Suprapubic skin (tissue), 4 donors: ENCODE measurements at regions not wholly inside any gene's neighbourhood (a gene's known extent, or its start where the extent isn't known, plus 50 kb on each side); places are given as distances from the start of the nearest gene placed in this dataset.

Experiments
- DNase-seq, 2 donors: peaks; one replicate each; pipeline ENCODE4 v3.0.0-alpha.2; 2019; ENCODE audit warnings: low spot score in 2 of 2
- H3K27ac ChIP-seq: fragments of 200-600 bp; sonication (generic); one replicate; pipeline ENCODE4 v1.5.1; 2019
- H3K27me3 ChIP-seq: fragments of 200-600 bp; sonication (generic); one replicate; pipeline ENCODE4 v1.5.1; 2019
- H3K36me3 ChIP-seq: fragments of 200-600 bp; sonication (generic); one replicate; pipeline ENCODE4 v1.5.1; 2019
- H3K4me1 ChIP-seq: fragments of 200-600 bp; sonication (generic); one replicate; pipeline ENCODE4 v1.5.1; 2019
- H3K4me3 ChIP-seq: fragments of 200-600 bp; sonication (generic); one replicate; pipeline ENCODE4 v1.5.1; 2019; ENCODE audit warnings: mild to moderate bottlenecking
- H3K9me3 ChIP-seq: fragments of 200-600 bp; sonication (generic); one replicate; pipeline ENCODE4 v1.5.1; 2019
- CTCF ChIP-seq, 2 donors: fragments of 200-600 bp in 1 of 2; fragments of 450-650 bp in 1 of 2; sonication (generic) in 1 of 2; IDR thresholded peaks; one replicate each; pipeline ENCODE4 v1.5.1; 2016 to 2019; ENCODE audit warnings: antibody characterized with exemption in 2 of 2, mild to moderate bottlenecking in 1 of 2, moderate library complexity in 1 of 2
- EP300 ChIP-seq: sonication (generic); formaldehyde crosslinking; IDR thresholded peaks from one replicate; pipeline ENCODE4 v1.6.1; 2017; ENCODE audit warnings: antibody characterized with exemption
- POLR2A ChIP-seq, 2 donors: fragments of 450-650 bp; IDR thresholded peaks; one replicate each; pipeline ENCODE4 v1.6.1; 2017; ENCODE audit warnings: antibody characterized with exemption in 2 of 2, mild to moderate bottlenecking in 2 of 2, moderate library complexity in 2 of 2
- POLR2AphosphoS5 ChIP-seq, 3 donors: sonication (generic); formaldehyde crosslinking; IDR thresholded peaks; one replicate each; pipeline ENCODE4 v1.6.1; 2017; ENCODE audit warnings: antibody characterized with exemption in 3 of 3
- whole genome bisulfite sequencing: methylation state at CpG from one replicate; pipeline ENCODE4 v1.1.5; 2018; 5-methylcytosine and 5-hydroxymethylcytosine counted together

GRCh38 chr13:78753435-78753834 lies 94.5 kb upstream of the OBI1 start:
- Histone ChIP-seq H3K4me1 (no peaks in the 10 kb centered on the region), H3K27ac (no peak overlapping the region), H3K27me3 (no peaks in the 10 kb centered on the region), H3K36me3 (no peaks in the 10 kb centered on the region), H3K4me3 (no peak overlapping the region), H3K9me3 (no peaks in the 10 kb centered on the region)
- TF ChIP-seq POLR2AphosphoS5 (IDR thresholded peaks at IDR 0.05) (no peak), CTCF (IDR thresholded peaks at IDR 0.05) (no peak), POLR2A (IDR thresholded peaks at IDR 0.05) (no peak), EP300 (no peak)
- WGBS, result 30% methylated on average over 1 of the region's 1 CpG
- DNase-seq, result no peak

DNA sequence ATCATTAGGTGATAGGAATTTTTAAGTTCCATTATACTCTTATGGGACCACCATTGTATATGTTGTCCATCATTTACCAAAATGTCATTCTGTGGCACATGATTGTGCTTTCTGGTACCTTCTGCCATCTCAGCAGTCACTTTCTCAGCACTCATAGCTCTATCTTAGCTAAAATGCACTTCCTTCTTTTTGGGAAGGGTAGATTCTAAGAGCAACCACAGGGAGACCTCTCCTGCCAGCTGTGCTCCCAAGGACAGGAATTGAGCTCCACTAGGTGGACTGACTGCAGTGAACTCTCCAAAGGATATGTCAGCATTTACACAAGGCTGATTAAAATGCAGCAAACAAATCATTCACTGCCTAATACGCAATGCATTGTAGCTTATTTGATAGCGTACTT lies 91.8 kb upstream of the OBI1 start:
- DNase-seq, result no peak
- H3K9me3 ChIP-seq, result no peaks in the 10 kb centered on the region
- no peak overlapping the region for H3K27ac ChIP-seq
- H3K27me3 ChIP-seq, result no peaks in the 10 kb centered on the region
- H3K4me1 ChIP-seq, result no peaks in the 10 kb centered on the region
- 97% methylated on average over 2 of the region's 2 CpGs for WGBS
- no peak for TF ChIP-seq POLR2AphosphoS5 (IDR thresholded peaks at IDR 0.05)
- TF ChIP-seq EP300, result no peak
- no peak for TF ChIP-seq CTCF (IDR thresholded peaks at IDR 0.05)
- no peak for TF ChIP-seq POLR2A (IDR thresholded peaks at IDR 0.05)
- H3K4me3 ChIP-seq, result no peak overlapping the region
- H3K36me3 ChIP-seq, result no peaks in the 10 kb centered on the region

DNA sequence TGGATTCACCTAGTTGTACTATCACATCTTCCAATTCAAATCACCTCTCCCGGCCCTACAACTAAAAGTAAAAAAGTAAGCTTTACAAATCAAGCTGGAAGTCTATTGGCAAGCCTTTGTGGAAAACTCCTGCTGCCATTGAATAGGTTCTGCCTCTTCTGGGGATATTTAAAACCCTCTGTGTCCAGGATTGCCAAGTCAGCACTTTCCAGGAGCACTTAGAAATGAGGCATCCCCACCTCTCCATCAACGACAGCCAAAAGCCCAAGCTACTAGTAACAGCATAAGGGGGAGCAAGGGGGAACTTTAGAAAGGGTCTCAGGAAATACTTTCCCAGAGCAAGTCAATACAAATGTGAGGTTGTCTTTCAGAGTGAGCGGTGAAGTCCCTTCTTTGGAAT lies 85.0 kb upstream of the OBI1 start:
- H3K27ac ChIP-seq, result no peak overlapping the region
- no peaks in the 10 kb centered on the region for H3K27me3 ChIP-seq
- WGBS, result 65% methylated on average over 3 of the region's 3 CpGs
- no peak overlapping the region for H3K4me3 ChIP-seq
- TF ChIP-seq CTCF (IDR thresholded peaks at IDR 0.05), result no peak
- no peak for TF ChIP-seq EP300
- TF ChIP-seq POLR2A (IDR thresholded peaks at IDR 0.05), result no peak
- no peak for TF ChIP-seq POLR2AphosphoS5 (IDR thresholded peaks at IDR 0.05)
- DNase-seq, result no peak
- H3K4me1 ChIP-seq, result no peaks in the 10 kb centered on the region
- no peaks in the 10 kb centered on the region for H3K36me3 ChIP-seq
- H3K9me3 ChIP-seq, result no peaks in the 10 kb centered on the region

DNA sequence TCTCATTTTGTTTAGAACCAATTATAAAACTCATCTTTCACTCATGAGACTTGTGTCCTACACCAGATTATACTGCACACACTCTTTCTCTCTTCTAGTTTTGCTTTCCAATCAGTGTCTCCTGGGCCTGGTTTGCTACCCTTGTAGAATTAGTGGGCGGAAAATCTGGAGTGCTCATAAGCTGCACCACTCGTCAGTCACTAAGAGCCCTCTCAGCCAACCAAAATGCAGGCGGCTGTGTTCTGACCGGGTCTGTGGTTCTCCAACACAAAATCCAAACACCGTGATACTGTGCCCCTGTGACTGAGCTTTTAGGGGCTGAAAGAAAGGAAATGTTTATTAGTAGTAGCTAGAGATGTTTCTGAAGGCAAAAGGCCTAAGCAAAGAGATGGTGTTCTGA lies 83.7 kb upstream of the OBI1 start:
- no peak overlapping the region for H3K27ac ChIP-seq
- no peak for DNase-seq
- no peak overlapping the region for H3K4me3 ChIP-seq
- H3K9me3 ChIP-seq, result no peaks in the 10 kb centered on the region
- H3K36me3 ChIP-seq, result no peaks in the 10 kb centered on the region
- no peaks in the 10 kb centered on the region for H3K4me1 ChIP-seq
- no peaks in the 10 kb centered on the region for H3K27me3 ChIP-seq
- TF ChIP-seq POLR2AphosphoS5 (IDR thresholded peaks at IDR 0.05), result no peak
- no peak for TF ChIP-seq EP300
- no peak for TF ChIP-seq POLR2A (IDR thresholded peaks at IDR 0.05)
- no peak for TF ChIP-seq CTCF (IDR thresholded peaks at IDR 0.05)
- WGBS, result 49% methylated on average over 5 of the region's 5 CpGs

DNA sequence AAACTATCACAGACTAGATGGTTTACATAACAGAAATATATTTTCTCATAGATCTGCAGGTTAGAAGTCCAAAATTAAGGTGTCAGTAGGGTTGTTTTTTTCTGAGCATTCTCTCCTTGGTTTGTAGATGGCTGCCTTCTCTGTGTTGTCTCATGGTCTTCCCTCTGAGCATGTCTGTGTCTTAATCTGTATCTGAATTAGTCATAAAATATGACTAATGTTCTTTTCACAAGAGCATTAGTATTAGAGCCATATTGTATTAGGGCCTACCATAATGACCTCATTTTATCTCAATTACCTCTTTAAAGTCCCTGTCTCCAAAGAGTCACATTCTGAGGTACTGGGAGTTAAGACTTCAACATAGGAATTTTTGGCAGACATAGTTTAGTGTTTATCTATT lies 77.2 kb upstream of the OBI1 start:
- Histone ChIP-seq H3K4me3 (no peak overlapping the region), H3K27me3 (no peaks in the 10 kb centered on the region), H3K9me3 (no peaks in the 10 kb centered on the region), H3K4me1 (no peaks in the 10 kb centered on the region), H3K27ac (no peak overlapping the region), H3K36me3 (no peaks in the 10 kb centered on the region)
- no peak for DNase-seq
- TF ChIP-seq EP300, result no peak
- TF ChIP-seq POLR2A (IDR thresholded peaks at IDR 0.05), result no peak
- no peak for TF ChIP-seq POLR2AphosphoS5 (IDR thresholded peaks at IDR 0.05)
- TF ChIP-seq CTCF (IDR thresholded peaks at IDR 0.05), result no peak
